Activated CD4-positive, alpha-beta T cell treated with anti-CD3 and anti-CD28 coated beads, Interleukin-2, amount 50 U/mL, for 16 hours (primary cell): ENCODE measurements at regions not wholly inside any gene's neighbourhood (a gene's known extent, or its start where the extent isn't known, plus 50 kb on each side); places are given as distances from the start of the nearest gene placed in this dataset.

Experiments
- DNase-seq: peaks from one replicate; pipeline ENCODE4 v3.0.0-alpha.2; 2020

GRCh38 chr9:90393365-90394152, 249.1 kb downstream of the DIRAS2 start:
- DNase-seq: no peak

DNA sequence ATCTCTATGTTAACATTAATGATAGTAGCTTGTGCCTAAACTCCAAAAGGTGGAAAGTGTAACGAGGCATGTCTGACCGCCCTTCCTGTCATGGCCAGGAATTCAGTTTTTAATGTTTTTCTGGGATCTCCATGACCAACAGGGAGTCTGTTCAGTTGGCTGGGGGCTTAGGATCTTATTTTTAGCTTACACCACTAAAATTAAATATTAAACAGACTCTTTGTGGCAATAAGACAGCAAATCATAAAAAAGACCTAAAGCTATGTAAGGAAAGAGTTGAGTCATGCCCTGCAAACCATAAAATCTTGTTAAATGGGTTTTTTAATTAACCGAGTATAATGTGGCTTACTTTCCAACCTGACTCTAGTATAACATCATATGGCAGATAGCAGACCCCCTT, 247.8 kb downstream of the DIRAS2 start:
- DNase-seq: no peak

DNA sequence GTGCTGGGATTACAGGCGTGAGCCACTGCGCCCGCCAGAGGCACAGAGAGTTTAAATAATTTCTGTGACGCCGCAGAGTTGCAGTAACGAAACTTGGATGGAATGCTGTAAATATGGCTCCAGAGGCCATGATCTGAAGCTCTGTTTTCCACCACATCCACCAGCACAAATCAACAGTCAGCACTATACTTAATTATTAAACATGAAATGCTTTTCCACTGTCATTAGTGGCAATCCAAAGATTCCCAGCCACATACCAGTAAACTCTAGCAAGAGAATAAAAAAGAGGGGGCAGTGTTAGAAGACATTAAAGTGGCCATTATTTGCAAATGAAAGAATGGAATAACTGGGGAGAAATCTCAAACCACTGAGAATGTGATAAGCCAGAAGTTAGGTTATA, 242.5 kb downstream of the DIRAS2 start:
- no peak for DNase-seq

GRCh38 chr9:90408659-90409058, 234.0 kb downstream of the DIRAS2 start:
- no peak for DNase-seq

DNA sequence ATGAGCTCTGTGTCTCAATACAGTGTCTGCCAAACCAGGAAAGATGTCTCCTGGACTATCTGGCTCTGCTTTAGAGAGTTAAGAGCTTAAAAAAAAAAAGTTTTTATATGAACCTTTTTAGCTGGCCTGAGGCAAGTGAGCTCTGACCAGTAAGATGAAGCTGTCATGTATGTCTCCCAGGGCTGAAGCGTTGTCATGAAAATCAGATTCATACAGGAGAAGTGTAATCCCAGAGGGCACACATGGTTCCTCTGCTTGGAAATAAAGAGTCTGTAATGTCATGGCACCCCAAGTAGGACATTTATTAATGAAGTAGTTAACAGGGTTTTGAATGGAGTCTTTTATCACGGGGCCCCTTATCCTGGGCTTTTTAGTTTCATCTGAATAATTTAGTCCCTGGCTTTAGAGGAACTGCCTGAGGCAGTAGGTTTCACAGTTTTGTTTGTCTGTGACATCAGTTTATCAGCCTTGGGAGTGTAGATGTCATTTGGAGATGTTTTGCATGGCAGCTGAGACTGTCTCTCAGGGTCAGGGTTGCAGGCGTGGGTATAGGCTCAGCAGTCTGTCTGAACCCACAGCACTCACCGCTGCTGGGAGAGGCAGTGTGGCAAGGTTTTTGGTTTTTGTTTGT, 223.3 kb downstream of the DIRAS2 start:
- DNase-seq: no peak

DNA sequence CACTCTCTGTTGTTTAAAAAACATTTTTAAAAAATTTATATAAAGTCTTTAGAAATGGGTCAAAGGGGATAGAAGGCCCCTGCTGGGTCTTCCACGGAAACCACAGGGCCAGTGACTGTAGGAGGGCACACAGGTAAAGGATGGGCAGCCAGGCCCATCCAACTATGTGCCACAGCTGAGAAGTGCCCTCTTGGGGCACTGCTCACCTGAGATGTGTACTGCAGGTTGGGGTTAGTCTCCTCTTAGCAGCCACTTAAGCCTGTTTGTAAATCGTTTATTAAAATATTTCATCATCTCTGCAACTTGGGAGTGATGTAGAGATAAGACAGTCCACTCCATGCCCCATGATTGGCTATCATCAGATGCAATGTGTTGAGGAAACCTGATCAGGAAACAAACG, 222.4 kb downstream of the DIRAS2 start:
- no peak for DNase-seq

GRCh38 chr9:90420768-90421513, 221.7 kb downstream of the DIRAS2 start:
- no peak for DNase-seq

- DNase-seq: no peak
Measured at GRCh38 chr9:90421786-90422185, 220.8 kb downstream of the DIRAS2 start.

GRCh38 chr9:90423661-90424193, 218.9 kb downstream of the DIRAS2 start:
- DNase-seq: no peak

DNA sequence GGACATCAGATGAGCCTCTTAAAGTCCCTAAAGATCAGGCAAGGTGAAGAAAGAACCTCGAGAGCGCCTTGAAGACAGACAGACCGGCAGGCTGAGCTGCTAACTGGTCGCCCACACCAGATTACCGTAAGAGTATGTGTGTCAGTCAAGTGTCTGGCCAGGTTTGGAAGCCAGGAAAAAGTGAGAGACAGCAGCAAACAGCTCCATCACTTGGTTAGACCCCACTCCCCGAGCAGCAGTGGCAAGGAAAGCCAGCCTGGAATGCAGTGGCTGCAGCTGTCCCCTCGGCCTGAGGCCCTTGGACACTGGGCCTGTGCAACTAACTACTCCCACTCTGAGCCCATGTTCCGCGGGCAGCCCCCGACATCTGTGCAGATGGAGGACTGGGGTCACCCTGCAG, 214.1 kb downstream of the DIRAS2 start:
- DNase-seq: no peak

DNA sequence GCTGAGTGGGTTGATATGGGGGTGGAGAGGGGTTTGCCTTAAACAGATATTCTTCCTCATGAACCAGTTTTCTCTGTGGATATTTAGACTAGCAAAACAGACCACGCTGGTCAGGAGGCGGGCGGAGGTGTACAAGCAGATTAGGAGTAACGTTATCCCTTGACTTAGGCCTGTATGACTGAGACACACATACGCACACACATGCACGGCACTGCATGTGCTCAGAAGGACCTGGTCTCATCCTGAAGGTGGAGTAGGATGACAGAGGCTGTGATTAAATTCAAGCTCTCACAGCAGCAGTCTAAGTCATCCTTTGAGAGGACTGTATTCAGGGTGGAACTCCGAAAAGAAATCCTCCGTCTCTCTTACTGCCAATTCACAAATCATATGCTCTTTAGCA, 209.7 kb downstream of the DIRAS2 start:
- DNase-seq: no peak

DNA sequence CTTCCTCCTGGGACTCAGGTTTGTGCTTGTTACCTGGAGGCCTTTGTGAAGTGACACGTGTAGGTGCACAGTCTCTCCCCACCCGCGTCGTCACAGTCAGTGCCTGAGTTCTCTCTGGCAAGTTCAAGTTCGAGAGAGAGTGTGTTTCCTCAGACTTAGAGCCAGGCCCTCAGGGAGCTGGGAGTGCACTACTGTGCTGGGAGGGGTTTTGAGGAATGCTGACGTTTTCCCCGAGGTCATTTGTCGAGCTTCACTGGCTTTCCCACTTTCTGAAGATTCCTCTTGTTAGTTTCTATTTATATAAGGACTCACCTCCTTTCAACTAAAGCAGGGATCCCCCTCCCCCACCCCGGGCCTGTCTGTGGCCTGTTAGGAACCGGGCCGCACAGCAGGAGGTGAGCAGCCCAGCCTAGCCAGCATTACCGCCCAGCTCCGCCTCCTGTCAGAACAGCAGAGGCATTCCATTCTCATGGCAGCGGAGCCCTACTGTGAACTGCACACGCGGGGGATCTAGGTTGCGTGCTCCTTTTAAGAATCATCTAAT, 209.2 kb downstream of the DIRAS2 start:
- no peak for DNase-seq

DNA sequence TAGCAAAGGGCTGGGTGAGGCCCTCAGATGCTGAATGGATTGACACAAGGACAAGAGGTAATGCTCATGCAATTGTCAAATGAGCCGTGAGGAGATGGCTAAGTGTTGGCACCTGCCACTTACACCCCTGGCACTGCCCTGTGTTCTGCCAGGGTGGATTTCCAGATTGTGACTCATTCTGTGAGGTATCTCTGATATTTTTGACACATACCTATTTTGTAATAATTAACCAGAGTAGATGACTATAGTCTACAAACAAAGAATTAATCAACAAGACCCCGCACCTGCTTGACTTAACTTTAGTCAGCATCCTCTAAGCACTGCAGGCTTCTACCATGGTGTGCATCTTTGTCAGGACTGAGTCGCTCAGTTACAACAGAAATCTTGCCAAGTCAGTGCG, 200.8 kb downstream of the DIRAS2 start:
- DNase-seq: no peak

GRCh38 chr9:90442723-90443122, 199.9 kb downstream of the DIRAS2 start:
- DNase-seq: no peak

GRCh38 chr9:90444609-90445204, 197.9 kb downstream of the DIRAS2 start:
- no peak for DNase-seq

DNA sequence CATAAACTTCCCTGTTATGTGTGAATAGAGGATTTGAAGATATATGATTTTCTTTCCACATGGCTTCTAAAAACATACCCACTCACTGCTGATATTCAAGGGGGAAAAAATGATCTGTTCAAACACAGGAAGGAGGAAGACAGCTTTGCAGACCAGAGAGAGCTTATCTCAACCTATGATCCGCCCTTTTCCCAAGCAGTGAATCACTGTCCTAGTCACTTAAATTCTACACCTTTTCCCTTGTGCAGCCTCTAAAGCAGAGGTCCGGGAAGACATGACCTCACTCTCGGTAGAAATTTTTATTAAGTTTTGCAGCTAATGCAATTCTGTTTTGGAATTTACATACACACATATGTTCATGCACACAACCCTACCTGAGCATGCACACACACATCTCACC, 197.2 kb downstream of the DIRAS2 start:
- no peak for DNase-seq

GRCh38 chr9:90446200-90446948, 196.2 kb downstream of the DIRAS2 start:
- DNase-seq: no peak

- DNase-seq: no peak
Measured at GRCh38 chr9:90447773-90448172, 194.9 kb downstream of the DIRAS2 start.

DNA sequence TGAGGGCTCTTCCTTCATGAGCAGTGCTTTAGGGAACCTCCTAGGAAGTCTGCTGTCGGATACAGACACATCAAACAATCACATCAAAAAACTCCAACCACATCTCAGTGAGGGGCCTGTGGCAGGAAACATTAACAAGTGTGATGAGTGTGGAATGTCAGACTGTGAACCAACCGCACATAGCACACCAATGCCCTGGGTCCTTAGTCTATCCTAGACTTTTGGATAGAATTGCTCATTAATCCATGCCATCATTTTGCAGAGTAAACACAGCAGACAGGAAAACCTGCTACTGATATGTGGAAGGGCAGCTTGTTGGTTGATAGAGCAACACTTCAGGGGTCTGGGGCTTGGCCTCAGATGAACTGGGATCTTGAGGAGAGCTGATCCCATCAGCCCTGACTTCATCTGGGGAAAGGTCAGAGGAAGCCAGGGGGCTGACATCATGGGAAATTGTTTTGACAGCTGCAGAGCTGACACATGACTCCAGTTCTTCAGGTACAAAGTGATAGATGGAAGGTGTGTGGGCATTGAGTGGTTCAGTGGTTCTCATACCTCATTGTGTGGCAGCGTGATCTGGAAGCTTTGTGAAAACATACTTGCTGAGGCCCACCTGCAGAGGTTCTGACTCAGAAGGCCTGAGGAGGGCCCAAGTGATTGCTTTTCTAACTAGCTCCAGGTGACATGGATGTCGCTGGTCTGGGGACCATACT, 193.3 kb downstream of the DIRAS2 start:
- no peak for DNase-seq

DNA sequence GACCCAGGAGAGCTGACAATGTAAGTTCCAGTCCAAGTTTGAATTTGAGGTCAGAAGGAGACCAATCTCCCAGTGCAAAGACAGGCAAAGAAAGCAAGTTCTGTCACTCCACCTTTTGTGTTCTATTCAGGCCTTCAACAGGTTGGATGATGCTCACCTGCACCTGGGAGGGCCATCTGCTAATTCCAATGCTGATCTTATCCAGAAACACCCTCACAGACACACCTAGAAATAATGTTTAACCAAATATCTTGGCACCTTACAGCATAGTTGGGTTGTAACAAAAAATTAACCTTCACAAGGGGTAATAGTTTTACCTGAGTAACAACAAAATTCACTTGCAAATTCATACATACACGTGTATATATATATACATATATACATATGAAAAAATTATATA, 190.8 kb downstream of the DIRAS2 start:
- DNase-seq: no peak

- DNase-seq: no peak
Measured at GRCh38 chr9:90455316-90455715, 187.3 kb downstream of the DIRAS2 start.
